ENCODE measurements at regions not wholly inside any gene's neighbourhood (a gene's known extent, or its start where the extent isn't known, plus 50 kb on each side); places are given as distances from the start of the nearest gene placed in this dataset.

- no peak for TF ChIP-seq MAX (IDR thresholded peaks at IDR 0.05; ENCODE audit: low read depth, low read length)
- TF ChIP-seq MYC (IDR thresholded peaks at IDR 0.05; ENCODE audit: low read depth, low read length): no peak
- TF ChIP-seq CTCF (IDR thresholded peaks at IDR 0.05; ENCODE audit: low read depth, low read length): no peak
- no peak for TF ChIP-seq POLR2A (IDR thresholded peaks at IDR 0.05; ENCODE audit: extremely low read depth, insufficient read length)
- no peak overlapping the region for H3K4me3 ChIP-seq (ENCODE audit: low read depth, low read length)
- DNase-seq (ENCODE audit: low read depth): no peak
Observed at GRCh38 chr3:127386490-127386889, 98.6 kb upstream of the PRR20G start.

GRCh38 chr3:127385540-127385870 is 97.7 kb upstream of the PRR20G start:
- TF ChIP-seq CTCF (IDR thresholded peaks at IDR 0.05; ENCODE audit: low read depth, low read length): no peak
- no peak for TF ChIP-seq POLR2A (IDR thresholded peaks at IDR 0.05; ENCODE audit: extremely low read depth, insufficient read length)
- TF ChIP-seq MYC (IDR thresholded peaks at IDR 0.05; ENCODE audit: low read depth, low read length): no peak
- TF ChIP-seq MAX (IDR thresholded peaks at IDR 0.05; ENCODE audit: low read depth, low read length): no peak
- H3K4me3 ChIP-seq (ENCODE audit: low read depth, low read length): no peak overlapping the region
- no peak for DNase-seq (ENCODE audit: low read depth)

- DNase-seq (ENCODE audit: low read depth): no peak
- no peak overlapping the region for H3K4me3 ChIP-seq (ENCODE audit: low read depth, low read length)
- TF ChIP-seq CTCF (IDR thresholded peaks at IDR 0.05; ENCODE audit: low read depth, low read length) (no peak), MYC (IDR thresholded peaks at IDR 0.05; ENCODE audit: low read depth, low read length) (no peak), POLR2A (IDR thresholded peaks at IDR 0.05; ENCODE audit: extremely low read depth, insufficient read length) (no peak), MAX (IDR thresholded peaks at IDR 0.05; ENCODE audit: low read depth, low read length) (no peak)
Observed at GRCh38 chr3:127384717-127385539, 97.1 kb upstream of the PRR20G start.

GRCh38 chr3:127383656-127384179 is 95.9 kb upstream of the PRR20G start:
- DNase-seq (ENCODE audit: low read depth): no peak
- TF ChIP-seq CTCF (IDR thresholded peaks at IDR 0.05; ENCODE audit: low read depth, low read length) (no peak), POLR2A (IDR thresholded peaks at IDR 0.05; ENCODE audit: extremely low read depth, insufficient read length) (no peak), MAX (IDR thresholded peaks at IDR 0.05; ENCODE audit: low read depth, low read length) (no peak), MYC (IDR thresholded peaks at IDR 0.05; ENCODE audit: low read depth, low read length) (no peak)
- H3K4me3 ChIP-seq (ENCODE audit: low read depth, low read length): no peak overlapping the region

- no peak for DNase-seq (ENCODE audit: low read depth)
- no peak overlapping the region for H3K4me3 ChIP-seq (ENCODE audit: low read depth, low read length)
- TF ChIP-seq POLR2A (IDR thresholded peaks at IDR 0.05; ENCODE audit: extremely low read depth, insufficient read length): no peak
- no peak for TF ChIP-seq MYC (IDR thresholded peaks at IDR 0.05; ENCODE audit: low read depth, low read length)
- TF ChIP-seq MAX (IDR thresholded peaks at IDR 0.05; ENCODE audit: low read depth, low read length): no peak
- TF ChIP-seq CTCF (IDR thresholded peaks at IDR 0.05; ENCODE audit: low read depth, low read length): no peak
Observed at GRCh38 chr3:127377801-127378655, 90.2 kb upstream of the PRR20G start.

All from NB4 (cell line).